ENCODE measurements at regions not wholly inside any gene's neighbourhood (a gene's known extent, or its start where the extent isn't known, plus 50 kb on each side); places are given as distances from the start of the nearest gene placed in this dataset.
"Not testable (repeated sequence)": the region's sequence is repeated elsewhere in the genome, so short reads cannot be mapped to it uniquely, and the experiment has no call there.

GRCh38 chr6:92681401-92681800 is 738.0 kb downstream of the EPHA7 start:
- Mint-ChIP-seq H3K4me1 (ENCODE audit: low read depth) (no peaks in the 10 kb centered on the region), H3K9me3 (peaks cover 6% of the 10 kb centered on the region), H3K4me3 (no peak overlapping the region), H3K27ac (no peak overlapping the region), H3K27me3 (no peaks in the 10 kb centered on the region), H3K36me3 (ENCODE audit: low read depth) (no peaks in the 10 kb centered on the region)
- no peak for ATAC-seq
- intact Hi-C loops (cut with micrococcal nuclease), result no loop called here
- no peak for TF ChIP-seq CTCF (IDR thresholded peaks at IDR 0.05)
- ChIA-PET POLR2A (no interaction called here), CTCF (no interaction called here)
- DNase-seq, result no peak

GRCh38 chr6:92671462-92671861 is 747.9 kb downstream of the EPHA7 start:
- POLR2A ChIA-PET; intact Hi-C loops (cut with micrococcal nuclease); H3K36me3 Mint-ChIP-seq (ENCODE audit: low read depth); H3K4me1 Mint-ChIP-seq (ENCODE audit: low read depth); ATAC-seq; CTCF ChIA-PET; H3K27me3 Mint-ChIP-seq; DNase-seq; H3K4me3 Mint-ChIP-seq; H3K27ac Mint-ChIP-seq: not testable (repeated sequence)
- peaks cover 22% of the 10 kb centered on the region for H3K9me3 Mint-ChIP-seq

- ATAC-seq, result no peak
- CTCF ChIA-PET, result no interaction called here
- H3K4me3 Mint-ChIP-seq, result no peak overlapping the region
- POLR2A ChIA-PET, result no interaction called here
- H3K9me3 Mint-ChIP-seq, result peaks cover 6% of the 10 kb centered on the region
- intact Hi-C loops (cut with micrococcal nuclease), result no loop called here
- no peaks in the 10 kb centered on the region for H3K4me1 Mint-ChIP-seq (ENCODE audit: low read depth)
- DNase-seq, result no peak
- H3K36me3 Mint-ChIP-seq (ENCODE audit: low read depth), result no peaks in the 10 kb centered on the region
- no peak overlapping the region for H3K27ac Mint-ChIP-seq
- no peaks in the 10 kb centered on the region for H3K27me3 Mint-ChIP-seq
- TF ChIP-seq CTCF (IDR thresholded peaks at IDR 0.05), result no peak
Observed at GRCh38 chr6:92667843-92668242, 751.5 kb downstream of the EPHA7 start.

- H3K4me3 Mint-ChIP-seq, result no peak overlapping the region
- H3K4me1 Mint-ChIP-seq (ENCODE audit: low read depth), result no peaks in the 10 kb centered on the region
- no peaks in the 10 kb centered on the region for H3K36me3 Mint-ChIP-seq (ENCODE audit: low read depth)
- no peak for DNase-seq
- CTCF ChIA-PET, result no interaction called here
- ATAC-seq, result no peak
- peaks cover 5% of the 10 kb centered on the region for H3K9me3 Mint-ChIP-seq
- intact Hi-C loops (cut with micrococcal nuclease), result no loop called here
- POLR2A ChIA-PET, result interaction anchor here (0.6 kb wide), 1 partner anchor 15 kb away, joined by 3 read pairs; no protein-coding TSS in a partner anchor
- no peak for TF ChIP-seq CTCF (IDR thresholded peaks at IDR 0.05)
- no peaks in the 10 kb centered on the region for H3K27me3 Mint-ChIP-seq
- H3K27ac Mint-ChIP-seq, result no peak overlapping the region
Observed at GRCh38 chr6:92648364-92649086, 770.8 kb downstream of the EPHA7 start.

- H3K27me3 Mint-ChIP-seq, result no peaks in the 10 kb centered on the region
- no peak for TF ChIP-seq CTCF (IDR thresholded peaks at IDR 0.05)
- H3K36me3 Mint-ChIP-seq (ENCODE audit: low read depth), result no peaks in the 10 kb centered on the region
- ATAC-seq (no peak), DNase-seq (no peak)
- no peak overlapping the region for H3K27ac Mint-ChIP-seq
- ChIA-PET CTCF (no interaction called here), POLR2A (no interaction called here)
- H3K4me1 Mint-ChIP-seq (ENCODE audit: low read depth), result no peaks in the 10 kb centered on the region
- intact Hi-C loops (cut with micrococcal nuclease), result no loop called here
- H3K9me3 Mint-ChIP-seq, result peaks cover 3% of the 10 kb centered on the region
- H3K4me3 Mint-ChIP-seq, result no peak overlapping the region
Observed at GRCh38 chr6:92647630-92648029, 771.7 kb downstream of the EPHA7 start.

All from activated CD8-positive, alpha-beta T cell treated with anti-CD3 and anti-CD28 coated beads for 36 hours (primary cell).